ENCODE measurements at regions not wholly inside any gene's neighbourhood (a gene's known extent, or its start where the extent isn't known, plus 50 kb on each side); places are given as distances from the start of the nearest gene placed in this dataset.

DNA sequence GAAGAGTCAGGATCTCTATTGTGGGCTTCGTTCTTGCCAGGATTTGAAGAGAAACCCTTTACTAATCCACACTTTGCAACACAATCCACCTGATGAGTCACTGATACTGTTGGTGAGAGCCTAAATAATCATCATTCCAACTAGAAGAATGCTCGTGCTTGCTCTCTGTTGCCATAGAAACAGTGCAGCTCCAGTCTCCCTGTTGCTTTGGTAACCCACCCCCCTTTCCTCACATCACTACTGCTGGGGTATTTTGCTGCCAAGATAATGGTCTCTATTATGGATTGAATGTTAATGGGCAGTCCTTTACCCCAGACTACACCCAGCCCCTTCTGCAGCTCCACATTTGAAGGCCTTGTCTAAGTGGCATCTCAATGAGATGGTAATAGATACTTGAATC, 190.4 kb downstream of the ABCC12 start:
- TF ChIP-seq, protein P1, sequence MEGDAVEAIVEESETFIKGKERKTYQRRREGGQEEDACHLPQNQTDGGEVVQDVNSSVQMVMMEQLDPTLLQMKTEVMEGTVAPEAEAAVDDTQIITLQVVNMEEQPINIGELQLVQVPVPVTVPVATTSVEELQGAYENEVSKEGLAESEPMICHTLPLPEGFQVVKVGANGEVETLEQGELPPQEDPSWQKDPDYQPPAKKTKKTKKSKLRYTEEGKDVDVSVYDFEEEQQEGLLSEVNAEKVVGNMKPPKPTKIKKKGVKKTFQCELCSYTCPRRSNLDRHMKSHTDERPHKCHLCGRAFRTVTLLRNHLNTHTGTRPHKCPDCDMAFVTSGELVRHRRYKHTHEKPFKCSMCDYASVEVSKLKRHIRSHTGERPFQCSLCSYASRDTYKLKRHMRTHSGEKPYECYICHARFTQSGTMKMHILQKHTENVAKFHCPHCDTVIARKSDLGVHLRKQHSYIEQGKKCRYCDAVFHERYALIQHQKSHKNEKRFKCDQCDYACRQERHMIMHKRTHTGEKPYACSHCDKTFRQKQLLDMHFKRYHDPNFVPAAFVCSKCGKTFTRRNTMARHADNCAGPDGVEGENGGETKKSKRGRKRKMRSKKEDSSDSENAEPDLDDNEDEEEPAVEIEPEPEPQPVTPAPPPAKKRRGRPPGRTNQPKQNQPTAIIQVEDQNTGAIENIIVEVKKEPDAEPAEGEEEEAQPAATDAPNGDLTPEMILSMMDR (IDR thresholded peaks at IDR 0.05 in 4 of 5, conservative IDR thresholded peaks at IDR 0.05 in 1 of 5), result no peak
- TF ChIP-seq POLR2A (IDR thresholded peaks at IDR 0.05), result no peak

All from gastrocnemius medialis (tissue), 4 donors.